ENCODE measurements at regions not wholly inside any gene's neighbourhood (a gene's known extent, or its start where the extent isn't known, plus 50 kb on each side); places are given as distances from the start of the nearest gene placed in this dataset.

GRCh38 chr16:64687123-64687522, 434.7 kb downstream of the CDH11 start:
- no peak for TF ChIP-seq CHD2 (IDR thresholded peaks at IDR 0.05; ENCODE audit: borderline replicate concordance, low read depth, low read length)
- no peak for TF ChIP-seq RCOR1 (conservative IDR thresholded peaks at IDR 0.05; ENCODE audit: low read depth, low read length)
- TF ChIP-seq SRF (IDR thresholded peaks at IDR 0.05; ENCODE audit: low read depth in 2 of 2, low read length in 2 of 2): no peak
- TF ChIP-seq HDAC6 (IDR thresholded peaks at IDR 0.05; ENCODE audit: unreplicated experiment): no peak
- TF ChIP-seq JUND (IDR thresholded peaks at IDR 0.05; ENCODE audit: low read depth, low read length): no peak
